ENCODE measurements at regions not wholly inside any gene's neighbourhood (a gene's known extent, or its start where the extent isn't known, plus 50 kb on each side); places are given as distances from the start of the nearest gene placed in this dataset.

GRCh38 chr9:16314476-16314875 is 556.0 kb downstream of the BNC2 start:
- no peak for DNase-seq (ENCODE audit: low read depth)

GRCh38 chr9:16315720-16316119 is 554.8 kb downstream of the BNC2 start:
- DNase-seq (ENCODE audit: low read depth) = no peak

- no peak for DNase-seq (ENCODE audit: low read depth)
Measured at GRCh38 chr9:16316456-16316855, 554.0 kb downstream of the BNC2 start.

- DNase-seq (ENCODE audit: low read depth) = no peak
Measured at GRCh38 chr9:16316911-16317817, 553.3 kb downstream of the BNC2 start.

- DNase-seq (ENCODE audit: low read depth) = no peak
Measured at GRCh38 chr9:16318516-16319060, 551.9 kb downstream of the BNC2 start.

GRCh38 chr9:16319646-16320045 is 550.8 kb downstream of the BNC2 start:
- no peak for DNase-seq (ENCODE audit: low read depth)

GRCh38 chr9:16320338-16320902 is 550.0 kb downstream of the BNC2 start:
- no peak for DNase-seq (ENCODE audit: low read depth)

GRCh38 chr9:16321461-16322119 is 548.9 kb downstream of the BNC2 start:
- DNase-seq (ENCODE audit: low read depth) = peak; percentile 77

- DNase-seq (ENCODE audit: low read depth) = no peak
Measured at GRCh38 chr9:16322849-16323248, 547.6 kb downstream of the BNC2 start.

- DNase-seq (ENCODE audit: low read depth) = no peak
Measured at GRCh38 chr9:16325966-16326365, 544.5 kb downstream of the BNC2 start.

- no peak for DNase-seq (ENCODE audit: low read depth)
Measured at GRCh38 chr9:16328349-16328748, 542.1 kb downstream of the BNC2 start.

GRCh38 chr9:16329671-16330113 is 540.8 kb downstream of the BNC2 start:
- no peak for DNase-seq (ENCODE audit: low read depth)

GRCh38 chr9:16331031-16331430 is 539.4 kb downstream of the BNC2 start:
- DNase-seq (ENCODE audit: low read depth) = no peak

GRCh38 chr9:16331527-16331926 is 538.9 kb downstream of the BNC2 start:
- DNase-seq (ENCODE audit: low read depth) = no peak

- DNase-seq (ENCODE audit: low read depth) = peak; percentile 33
Measured at GRCh38 chr9:16333691-16334090, 536.8 kb downstream of the BNC2 start.

- peak; percentile 97 for DNase-seq (ENCODE audit: low read depth)
Measured at GRCh38 chr9:16335788-16336580, 534.5 kb downstream of the BNC2 start.

- DNase-seq (ENCODE audit: low read depth) = no peak
Measured at GRCh38 chr9:16336833-16337232, 533.6 kb downstream of the BNC2 start.

- peak; percentile 77 for DNase-seq (ENCODE audit: low read depth)
Measured at GRCh38 chr9:16337322-16338029, 533.0 kb downstream of the BNC2 start.

- DNase-seq (ENCODE audit: low read depth) = peak; percentile 19
Measured at GRCh38 chr9:16341177-16341576, 529.3 kb downstream of the BNC2 start.

GRCh38 chr9:16342246-16343020 is 528.0 kb downstream of the BNC2 start:
- DNase-seq (ENCODE audit: low read depth) = peak; percentile 61
